Uterus (tissue), 3 donors: ENCODE measurements at regions not wholly inside any gene's neighbourhood (a gene's known extent, or its start where the extent isn't known, plus 50 kb on each side); places are given as distances from the start of the nearest gene placed in this dataset.
A peak's percentile ranks its signal among the peaks of the same experiment; 100 is the strongest.

ENCODE experiments used
- DNase-seq, 2 donors: peaks; one replicate each; pipeline ENCODE4 v3.0.0-alpha.2; 2019 to 2020
- H3K27ac ChIP-seq, 2 donors: fragments of 200-600 bp; sonication (generic); 1 replicate in 1 of 2; 2 replicates in 1 of 2; pipeline ENCODE4 v1.5.1; 2016 to 2018
- H3K27me3 ChIP-seq, 2 donors: fragments of 200-600 bp; sonication (generic); one replicate each; pipeline ENCODE4 v1.5.1; 2018 to 2019; ENCODE audit warnings: control low read depth in 1 of 2
- H3K36me3 ChIP-seq, 2 donors: fragments of 200-600 bp; sonication (generic); one replicate each; pipeline ENCODE4 v1.5.1; 2019; ENCODE audit warnings: control low read depth in 1 of 2
- H3K4me1 ChIP-seq, 2 donors: fragments of 200-600 bp; sonication (generic); one replicate each; pipeline ENCODE4 v1.5.1; 2018 to 2019; ENCODE audit warnings: control low read depth in 1 of 2
- H3K4me3 ChIP-seq, 2 donors: fragments of 200-600 bp; sonication (generic); 1 replicate in 1 of 2; 2 replicates in 1 of 2; pipeline ENCODE4 v1.5.1; 2018 to 2019; ENCODE audit warnings: mild to moderate bottlenecking in 1 of 2
- H3K9me3 ChIP-seq, 2 donors: fragments of 200-600 bp; sonication (generic); one replicate each; pipeline ENCODE4 v1.5.1; 2019; ENCODE audit warnings: control low read depth in 1 of 2
- CTCF ChIP-seq, 4 experiments: fragments of 200-600 bp in 2 of 4; fragments of 450-650 bp in 2 of 4; sonication (generic) in 2 of 4; IDR thresholded peaks; one replicate each; pipeline ENCODE4 v1.5.1; 2016 to 2019; ENCODE audit warnings: antibody characterized with exemption in 4 of 4, mild to moderate bottlenecking in 2 of 4, moderate library complexity in 1 of 4
- POLR2A ChIP-seq, 2 donors: fragments of 450-650 bp; IDR thresholded peaks; one replicate each; pipeline ENCODE4 v1.6.1; 2016; ENCODE audit warnings: antibody characterized with exemption in 2 of 2, mild to moderate bottlenecking in 1 of 2, moderate library complexity in 1 of 2
- intact Hi-C: fragments of 100-400 bp; cut with DNase I; formaldehyde crosslinking; loops from one replicate; pipeline ENCODE4 v1.15.1; 2023; ENCODE audit warnings: low total_unique reads
- donor health status: DM: yes; HTN: yes; CAD: no.

DNA sequence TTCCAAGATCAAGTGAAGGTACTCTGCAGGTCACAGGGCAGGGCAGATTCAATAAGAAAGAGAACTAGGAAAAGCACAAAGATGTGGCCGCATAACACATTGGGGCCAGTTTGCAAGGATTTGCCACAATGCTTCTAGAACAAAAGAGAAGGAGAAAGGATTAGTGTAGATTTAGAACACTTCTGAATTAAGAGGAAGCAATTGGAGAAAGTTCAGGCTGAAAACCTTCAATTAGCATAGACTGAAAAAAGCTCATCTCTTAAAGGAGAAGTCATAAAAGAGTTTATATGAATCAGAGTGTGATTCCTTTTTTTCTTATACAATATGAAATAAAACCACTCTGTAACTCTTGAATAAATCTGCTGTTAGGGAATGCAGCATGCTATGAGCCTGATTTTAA, 215.6 kb upstream of the FAT1 start:
- DNase-seq: no peak
- Histone ChIP-seq H3K9me3 (no peaks in the 10 kb centered on the region), H3K4me3 (no peak overlapping the region), H3K4me1 (no peaks in the 10 kb centered on the region), H3K27ac (no peak overlapping the region), H3K36me3 (no peaks in the 10 kb centered on the region), H3K27me3 (no peaks in the 10 kb centered on the region)
- TF ChIP-seq CTCF (IDR thresholded peaks at IDR 0.05): no peak
- TF ChIP-seq POLR2A (IDR thresholded peaks at IDR 0.05): no peak
- intact Hi-C loops: no loop called here

DNA sequence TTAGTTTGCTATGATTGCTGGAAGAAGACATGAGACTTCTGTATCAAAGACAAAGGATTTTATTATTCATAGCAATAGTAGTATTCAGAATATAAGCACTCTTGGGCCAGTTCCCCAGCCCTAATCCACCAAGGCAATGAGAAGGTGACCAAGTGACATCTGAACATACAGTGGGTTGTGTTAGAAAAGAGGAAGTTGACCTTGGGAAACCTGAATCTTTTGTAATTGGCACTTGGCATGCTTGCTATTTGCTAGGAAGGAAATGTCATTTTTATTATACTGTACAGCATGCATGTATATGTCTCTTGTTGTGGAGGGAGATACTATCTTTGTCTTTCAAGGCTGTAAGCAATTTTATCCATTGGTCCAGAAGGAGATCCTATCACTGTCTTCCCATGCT, 216.1 kb upstream of the FAT1 start:
- no peak overlapping the region for H3K4me3 ChIP-seq
- H3K9me3 ChIP-seq: no peaks in the 10 kb centered on the region
- DNase-seq: no peak
- no peaks in the 10 kb centered on the region for H3K27me3 ChIP-seq
- intact Hi-C loops: no loop called here
- H3K27ac ChIP-seq: no peak overlapping the region
- H3K4me1 ChIP-seq: no peaks in the 10 kb centered on the region
- no peaks in the 10 kb centered on the region for H3K36me3 ChIP-seq
- TF ChIP-seq CTCF (IDR thresholded peaks at IDR 0.05) (no peak), POLR2A (IDR thresholded peaks at IDR 0.05) (no peak)

- H3K36me3 ChIP-seq: no peaks in the 10 kb centered on the region
Observed at GRCh38 chr4:186940476-186940875, 216.8 kb upstream of the FAT1 start.

DNA sequence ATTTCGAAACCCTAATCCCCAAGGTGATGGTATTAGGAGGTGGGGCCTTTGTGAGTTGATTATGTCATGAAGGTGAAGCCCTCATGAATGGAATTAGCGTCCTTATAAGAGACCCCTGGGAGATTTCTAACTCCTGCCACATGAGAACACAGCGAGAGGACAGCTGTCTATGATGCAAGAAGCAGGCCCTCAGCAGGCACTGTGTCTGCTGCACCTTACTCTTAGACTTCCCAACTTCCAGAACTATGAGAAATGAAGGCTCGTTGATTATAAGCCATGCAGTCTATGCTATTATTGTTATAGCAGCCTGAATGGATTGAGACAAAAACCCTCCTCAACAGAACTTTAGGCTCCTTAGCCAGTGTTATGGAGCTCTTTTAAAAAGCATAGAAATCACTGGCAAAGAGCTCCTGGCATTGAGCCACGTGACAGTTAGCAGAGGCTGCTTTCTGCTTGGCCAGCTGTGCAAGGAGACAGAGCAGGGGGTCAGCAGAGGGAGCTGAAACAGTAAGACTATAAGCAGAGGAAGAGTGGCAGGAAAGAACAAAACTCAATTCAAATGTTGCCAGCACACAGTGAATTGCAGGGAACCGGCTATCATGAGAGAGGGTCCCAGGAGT, 219.2 kb upstream of the FAT1 start:
- Histone ChIP-seq H3K4me1 (no peaks in the 10 kb centered on the region), H3K9me3 (no peaks in the 10 kb centered on the region), H3K27me3 (no peaks in the 10 kb centered on the region), H3K36me3 (no peaks in the 10 kb centered on the region), H3K4me3 (no peak overlapping the region), H3K27ac (no peak overlapping the region)
- no peak for TF ChIP-seq CTCF (IDR thresholded peaks at IDR 0.05)
- TF ChIP-seq POLR2A (IDR thresholded peaks at IDR 0.05): no peak
- intact Hi-C loops: no loop called here
- peak in 1 of 2 donors; percentile 26 for DNase-seq

More at GRCh38 chr4:186940476-186940875, 216.8 kb upstream of the FAT1 start:
- no peaks in the 10 kb centered on the region for H3K9me3 ChIP-seq
- TF ChIP-seq POLR2A (IDR thresholded peaks at IDR 0.05) (no peak), CTCF (IDR thresholded peaks at IDR 0.05) (no peak)
- no peaks in the 10 kb centered on the region for H3K4me1 ChIP-seq
- intact Hi-C loops: no loop called here
- no peak overlapping the region for H3K4me3 ChIP-seq
- no peak for DNase-seq
- H3K27me3 ChIP-seq: no peaks in the 10 kb centered on the region
- no peak overlapping the region for H3K27ac ChIP-seq

DNA sequence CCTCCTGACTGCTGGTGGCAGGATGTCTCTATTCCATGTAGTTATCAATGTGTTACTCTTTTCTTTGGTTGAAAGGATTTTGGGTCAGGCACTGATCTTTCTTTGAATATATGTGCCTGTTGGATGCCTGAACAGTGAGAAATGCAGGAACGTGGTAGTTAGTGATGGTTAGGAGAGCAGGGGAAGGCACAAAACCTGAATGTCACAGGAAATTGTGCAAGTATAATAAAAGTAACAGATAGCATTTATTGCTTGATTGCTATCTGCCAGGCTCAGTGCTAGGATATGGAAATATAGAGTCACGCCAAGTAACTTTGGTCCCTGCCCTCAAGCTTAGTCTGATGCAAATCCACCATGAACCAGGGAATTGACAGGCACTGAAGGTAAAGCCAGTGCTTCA, 219.8 kb upstream of the FAT1 start:
- no peaks in the 10 kb centered on the region for H3K9me3 ChIP-seq
- no peak overlapping the region for H3K27ac ChIP-seq
- intact Hi-C loops: no loop called here

More for the DNA sequence above, 219.8 kb upstream of the FAT1 start:
- Histone ChIP-seq H3K36me3 (no peaks in the 10 kb centered on the region), H3K4me1 (no peaks in the 10 kb centered on the region), H3K27me3 (no peaks in the 10 kb centered on the region), H3K4me3 (no peak overlapping the region)
- no peak for TF ChIP-seq POLR2A (IDR thresholded peaks at IDR 0.05)
- no peak for TF ChIP-seq CTCF (IDR thresholded peaks at IDR 0.05)
- DNase-seq: no peak
